ENCODE measurements at regions not wholly inside any gene's neighbourhood (a gene's known extent, or its start where the extent isn't known, plus 50 kb on each side); places are given as distances from the start of the nearest gene placed in this dataset.

DNA sequence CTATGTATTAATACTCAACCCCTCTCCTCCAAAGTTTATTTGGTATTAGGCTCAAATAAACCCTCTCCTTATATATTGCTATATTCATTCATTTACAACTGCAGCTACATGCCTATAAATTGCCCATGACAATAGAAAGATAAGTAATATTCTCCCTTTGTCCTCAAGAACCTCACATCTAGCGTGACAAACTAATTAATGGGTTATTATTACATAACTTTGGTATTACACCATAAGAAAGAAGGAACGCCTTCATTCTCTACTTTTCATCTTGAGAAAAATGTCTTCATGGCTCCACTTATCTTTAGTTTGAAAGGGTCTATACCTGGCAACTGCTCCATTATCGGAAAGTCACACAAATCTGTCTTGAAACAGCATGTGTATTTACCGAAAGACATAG lies 157.7 kb upstream of the RASGEF1B start:
- H3K9me3 ChIP-seq (ENCODE audit: control insufficient read depth in 2 of 2, low read length in 2 of 2) = no peaks in the 10 kb centered on the region
- H3K27me3 ChIP-seq (ENCODE audit: control insufficient read depth in 1 of 2, insufficient read depth in 2 of 2, low read length in 2 of 2) = no peaks in the 10 kb centered on the region
- H3K4me1 ChIP-seq (ENCODE audit: control insufficient read depth, insufficient read depth, low read length) = no peaks in the 10 kb centered on the region
- no peak overlapping the region for H3K9ac ChIP-seq (ENCODE audit: low read length in 2 of 2)
- H3K4me3 ChIP-seq (ENCODE audit: low read length in 2 of 2) = no peak overlapping the region
- H3K27ac ChIP-seq (ENCODE audit: low read length) = no peak overlapping the region
- H3K36me3 ChIP-seq (ENCODE audit: control insufficient read depth in 2 of 2, insufficient read depth in 2 of 2, low read length in 2 of 2) = no peaks in the 10 kb centered on the region

GRCh38 chr4:81628489-81628888 lies 156.8 kb upstream of the RASGEF1B start:
- no peaks in the 10 kb centered on the region for H3K9me3 ChIP-seq (ENCODE audit: control insufficient read depth in 2 of 2, low read length in 2 of 2)
- no peaks in the 10 kb centered on the region for H3K36me3 ChIP-seq (ENCODE audit: control insufficient read depth in 2 of 2, insufficient read depth in 2 of 2, low read length in 2 of 2)
- H3K27me3 ChIP-seq (ENCODE audit: control insufficient read depth in 1 of 2, insufficient read depth in 2 of 2, low read length in 2 of 2) = no peaks in the 10 kb centered on the region
- H3K9ac ChIP-seq (ENCODE audit: low read length in 2 of 2) = no peak overlapping the region
- H3K4me1 ChIP-seq (ENCODE audit: control insufficient read depth, insufficient read depth, low read length) = no peaks in the 10 kb centered on the region
- no peak overlapping the region for H3K27ac ChIP-seq (ENCODE audit: low read length)
- no peak overlapping the region for H3K4me3 ChIP-seq (ENCODE audit: low read length in 2 of 2)

GRCh38 chr4:81627590-81627989 lies 155.9 kb upstream of the RASGEF1B start:
- H3K27me3 ChIP-seq (ENCODE audit: control insufficient read depth in 1 of 2, insufficient read depth in 2 of 2, low read length in 2 of 2) = no peaks in the 10 kb centered on the region
- H3K27ac ChIP-seq (ENCODE audit: low read length) = no peak overlapping the region
- no peaks in the 10 kb centered on the region for H3K36me3 ChIP-seq (ENCODE audit: control insufficient read depth in 2 of 2, insufficient read depth in 2 of 2, low read length in 2 of 2)
- H3K9me3 ChIP-seq (ENCODE audit: control insufficient read depth in 2 of 2, low read length in 2 of 2) = no peaks in the 10 kb centered on the region
- H3K9ac ChIP-seq (ENCODE audit: low read length in 2 of 2) = no peak overlapping the region
- H3K4me1 ChIP-seq (ENCODE audit: control insufficient read depth, insufficient read depth, low read length) = no peaks in the 10 kb centered on the region
- H3K4me3 ChIP-seq (ENCODE audit: low read length in 2 of 2) = no peak overlapping the region

GRCh38 chr4:81626851-81627250 lies 155.1 kb upstream of the RASGEF1B start:
- H3K27ac ChIP-seq (ENCODE audit: low read length) = no peak overlapping the region
- no peaks in the 10 kb centered on the region for H3K27me3 ChIP-seq (ENCODE audit: control insufficient read depth in 1 of 2, insufficient read depth in 2 of 2, low read length in 2 of 2)
- H3K36me3 ChIP-seq (ENCODE audit: control insufficient read depth in 2 of 2, insufficient read depth in 2 of 2, low read length in 2 of 2) = no peaks in the 10 kb centered on the region
- H3K4me1 ChIP-seq (ENCODE audit: control insufficient read depth, insufficient read depth, low read length) = no peaks in the 10 kb centered on the region
- H3K9ac ChIP-seq (ENCODE audit: low read length in 2 of 2) = no peak overlapping the region
- no peaks in the 10 kb centered on the region for H3K9me3 ChIP-seq (ENCODE audit: control insufficient read depth in 2 of 2, low read length in 2 of 2)
- H3K4me3 ChIP-seq (ENCODE audit: low read length in 2 of 2) = no peak overlapping the region

DNA sequence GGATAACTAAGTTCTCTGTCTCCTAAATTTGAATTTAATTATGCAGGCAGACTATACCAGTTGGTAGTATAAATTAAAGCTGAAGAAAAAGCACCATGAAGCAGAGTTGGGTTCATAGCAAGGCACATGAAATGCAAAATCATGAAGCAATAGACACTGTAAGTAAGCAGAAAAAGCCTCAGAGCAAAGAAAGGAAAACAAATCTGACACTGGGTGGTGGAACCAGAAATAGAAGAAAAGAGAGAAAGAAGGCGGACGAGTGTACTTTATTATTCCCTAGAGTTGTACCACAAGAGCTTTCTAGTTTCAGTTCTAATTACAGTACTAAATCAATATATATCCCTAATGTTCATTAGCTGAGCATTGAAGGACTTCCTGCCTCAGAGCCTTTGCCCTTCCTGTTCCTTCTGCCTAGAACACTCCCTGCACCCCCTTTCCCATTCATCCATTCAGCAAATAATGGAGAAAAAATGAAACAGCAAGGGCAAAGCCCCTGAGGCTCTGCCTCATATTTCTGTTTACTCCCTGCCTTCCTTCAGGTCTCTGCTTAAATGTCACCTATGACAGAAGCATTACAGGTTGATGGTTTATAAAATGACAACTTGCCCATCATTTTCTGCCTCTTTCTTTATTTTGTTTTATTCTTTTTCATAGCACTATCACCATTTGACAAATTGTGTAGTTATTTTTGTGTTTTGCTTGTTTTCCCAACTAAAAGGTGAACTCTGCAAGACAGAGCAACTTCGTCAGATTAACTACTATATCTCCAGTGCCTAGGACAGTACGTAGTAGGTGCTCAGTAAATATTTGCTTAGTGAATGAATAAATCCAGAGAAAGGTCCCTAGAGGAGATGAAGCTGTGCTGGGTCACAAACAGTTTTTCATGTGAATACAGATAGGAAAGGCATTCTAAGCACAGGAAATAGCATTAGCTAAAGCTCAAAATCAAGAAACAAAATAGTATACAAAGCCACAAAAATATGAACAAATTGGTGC lies 154.0 kb upstream of the RASGEF1B start:
- H3K27ac ChIP-seq (ENCODE audit: low read length) = no peak overlapping the region
- H3K9ac ChIP-seq (ENCODE audit: low read length in 2 of 2) = no peak overlapping the region
- no peaks in the 10 kb centered on the region for H3K27me3 ChIP-seq (ENCODE audit: control insufficient read depth in 1 of 2, insufficient read depth in 2 of 2, low read length in 2 of 2)
- H3K36me3 ChIP-seq (ENCODE audit: control insufficient read depth in 2 of 2, insufficient read depth in 2 of 2, low read length in 2 of 2) = no peaks in the 10 kb centered on the region
- no peaks in the 10 kb centered on the region for H3K4me1 ChIP-seq (ENCODE audit: control insufficient read depth, insufficient read depth, low read length)
- no peak overlapping the region for H3K4me3 ChIP-seq (ENCODE audit: low read length in 2 of 2)
- no peaks in the 10 kb centered on the region for H3K9me3 ChIP-seq (ENCODE audit: control insufficient read depth in 2 of 2, low read length in 2 of 2)

DNA sequence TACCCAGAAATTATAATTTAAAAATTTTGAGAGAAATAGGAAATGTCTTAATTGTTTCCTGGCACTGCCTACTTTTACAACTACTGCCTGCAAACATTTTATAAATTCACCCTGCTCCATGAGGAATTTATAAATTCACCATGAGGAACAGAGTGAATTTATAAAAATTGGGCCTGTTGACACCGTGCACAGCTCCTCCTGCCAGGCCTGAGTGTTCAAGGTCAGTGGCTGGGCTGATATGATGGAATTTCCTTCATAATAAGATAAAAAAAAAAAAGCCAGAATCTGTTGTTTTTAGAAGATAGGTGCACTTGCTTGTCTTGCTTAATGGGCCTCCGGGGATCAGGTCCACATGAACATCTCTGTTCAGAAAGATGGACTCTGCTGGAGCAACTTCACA lies 151.7 kb upstream of the RASGEF1B start:
- Histone ChIP-seq H3K27me3 (ENCODE audit: control insufficient read depth in 1 of 2, insufficient read depth in 2 of 2, low read length in 2 of 2) (no peaks in the 10 kb centered on the region), H3K4me3 (ENCODE audit: low read length in 2 of 2) (no peak overlapping the region), H3K36me3 (ENCODE audit: control insufficient read depth in 2 of 2, insufficient read depth in 2 of 2, low read length in 2 of 2) (no peaks in the 10 kb centered on the region), H3K9me3 (ENCODE audit: control insufficient read depth in 2 of 2, low read length in 2 of 2) (no peaks in the 10 kb centered on the region), H3K4me1 (ENCODE audit: control insufficient read depth, insufficient read depth, low read length) (no peaks in the 10 kb centered on the region), H3K27ac (ENCODE audit: low read length) (no peak overlapping the region), H3K9ac (ENCODE audit: low read length in 2 of 2) (no peak overlapping the region)

DNA sequence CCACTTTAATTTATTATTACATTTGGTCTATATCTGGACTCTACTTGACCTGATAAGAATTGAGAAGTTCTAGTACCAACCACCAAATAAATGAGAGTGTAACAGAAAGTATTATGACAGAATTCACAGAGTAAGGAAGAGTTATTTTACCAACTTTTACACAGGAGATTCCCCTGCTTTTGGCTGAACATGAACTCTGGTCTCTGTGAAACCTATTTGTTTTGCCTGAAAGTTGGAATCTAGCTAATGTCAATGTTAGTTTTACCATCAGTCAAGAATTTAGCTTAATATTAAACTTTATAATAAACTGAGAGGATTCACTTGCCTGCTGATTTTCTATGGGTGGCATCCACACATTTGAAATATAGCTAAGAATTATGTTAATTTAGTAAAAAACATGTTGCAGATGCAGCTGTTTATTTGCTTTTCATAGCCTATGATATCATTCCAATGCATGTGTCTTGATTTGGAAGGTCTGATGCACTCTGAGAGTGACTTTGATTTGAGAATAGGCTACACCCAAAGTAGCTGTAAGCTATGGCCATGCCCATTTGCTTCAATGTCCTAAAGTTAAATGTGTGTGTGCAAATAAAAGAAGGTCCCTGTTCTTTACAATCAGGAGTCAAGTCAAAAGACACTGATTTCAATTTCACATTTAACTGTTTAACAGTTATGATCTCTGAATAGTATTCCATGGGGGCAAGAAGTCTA lies 150.9 kb upstream of the RASGEF1B start:
- H3K4me3 ChIP-seq (ENCODE audit: low read length in 2 of 2) = no peak overlapping the region
- H3K9ac ChIP-seq (ENCODE audit: low read length in 2 of 2) = no peak overlapping the region
- no peaks in the 10 kb centered on the region for H3K36me3 ChIP-seq (ENCODE audit: control insufficient read depth in 2 of 2, insufficient read depth in 2 of 2, low read length in 2 of 2)
- no peak overlapping the region for H3K27ac ChIP-seq (ENCODE audit: low read length)
- H3K4me1 ChIP-seq (ENCODE audit: control insufficient read depth, insufficient read depth, low read length) = no peaks in the 10 kb centered on the region
- no peaks in the 10 kb centered on the region for H3K27me3 ChIP-seq (ENCODE audit: control insufficient read depth in 1 of 2, insufficient read depth in 2 of 2, low read length in 2 of 2)
- H3K9me3 ChIP-seq (ENCODE audit: control insufficient read depth in 2 of 2, low read length in 2 of 2) = no peaks in the 10 kb centered on the region

DNA sequence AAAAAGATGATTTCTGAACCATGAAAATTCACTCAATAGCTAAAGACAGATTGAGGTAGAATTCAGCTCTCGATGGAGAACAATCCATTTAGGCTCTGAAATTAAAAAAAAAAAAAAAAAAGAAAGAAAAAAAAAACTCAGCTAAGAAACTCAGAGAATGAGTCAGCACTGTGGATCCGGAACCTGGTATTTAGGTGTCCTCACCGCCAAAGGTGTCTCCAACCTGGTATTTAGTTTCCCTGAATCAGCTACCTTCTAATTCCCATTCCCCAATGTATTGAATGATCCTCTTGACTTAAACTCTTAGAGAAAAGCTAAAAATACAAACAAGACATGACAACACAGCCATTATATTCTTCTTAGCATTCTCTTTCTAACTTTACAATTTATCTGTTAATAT lies 150.3 kb upstream of the RASGEF1B start:
- H3K4me3 ChIP-seq (ENCODE audit: low read length in 2 of 2) = no peak overlapping the region
- no peak overlapping the region for H3K27ac ChIP-seq (ENCODE audit: low read length)
- no peaks in the 10 kb centered on the region for H3K4me1 ChIP-seq (ENCODE audit: control insufficient read depth, insufficient read depth, low read length)
- no peak overlapping the region for H3K9ac ChIP-seq (ENCODE audit: low read length in 2 of 2)
- no peaks in the 10 kb centered on the region for H3K36me3 ChIP-seq (ENCODE audit: control insufficient read depth in 2 of 2, insufficient read depth in 2 of 2, low read length in 2 of 2)
- H3K27me3 ChIP-seq (ENCODE audit: control insufficient read depth in 1 of 2, insufficient read depth in 2 of 2, low read length in 2 of 2) = no peaks in the 10 kb centered on the region
- H3K9me3 ChIP-seq (ENCODE audit: control insufficient read depth in 2 of 2, low read length in 2 of 2) = no peaks in the 10 kb centered on the region

- H3K9ac ChIP-seq (ENCODE audit: low read length in 2 of 2) = no peak overlapping the region
- no peak overlapping the region for H3K4me3 ChIP-seq (ENCODE audit: low read length in 2 of 2)
- no peaks in the 10 kb centered on the region for H3K9me3 ChIP-seq (ENCODE audit: control insufficient read depth in 2 of 2, low read length in 2 of 2)
- H3K27me3 ChIP-seq (ENCODE audit: control insufficient read depth in 1 of 2, insufficient read depth in 2 of 2, low read length in 2 of 2) = no peaks in the 10 kb centered on the region
- H3K36me3 ChIP-seq (ENCODE audit: control insufficient read depth in 2 of 2, insufficient read depth in 2 of 2, low read length in 2 of 2) = no peaks in the 10 kb centered on the region
- no peak overlapping the region for H3K27ac ChIP-seq (ENCODE audit: low read length)
- H3K4me1 ChIP-seq (ENCODE audit: control insufficient read depth, insufficient read depth, low read length) = no peaks in the 10 kb centered on the region
These were observed 149.8 kb upstream of the RASGEF1B start for GRCh38 chr4:81621490-81621889.

- H3K27ac ChIP-seq (ENCODE audit: low read length) = no peak overlapping the region
- no peak overlapping the region for H3K9ac ChIP-seq (ENCODE audit: low read length in 2 of 2)
These were observed 148.7 kb upstream of the RASGEF1B start for GRCh38 chr4:81620442-81620841.

DNA sequence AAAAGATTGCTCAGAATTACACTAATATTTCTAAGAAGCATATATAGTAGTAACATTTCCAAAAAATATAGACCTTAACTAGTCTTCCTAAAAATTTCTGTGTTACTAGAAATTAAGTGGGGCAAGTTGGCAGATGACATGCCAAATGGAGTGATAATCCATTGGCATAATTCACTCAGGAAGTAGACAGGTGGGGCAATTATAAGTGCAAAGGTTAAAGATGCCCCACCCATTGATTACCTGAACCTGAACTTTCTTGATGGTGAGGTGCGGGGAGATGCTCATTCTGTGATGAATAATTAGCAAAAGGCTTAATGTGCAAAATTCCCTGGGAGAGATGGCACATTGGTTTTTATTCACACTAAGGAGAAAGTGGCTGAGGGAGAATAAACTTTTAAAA lies 145.8 kb upstream of the RASGEF1B start:
- H3K4me1 ChIP-seq (ENCODE audit: control insufficient read depth, insufficient read depth, low read length) = no peaks in the 10 kb centered on the region
- no peak overlapping the region for H3K4me3 ChIP-seq (ENCODE audit: low read length in 2 of 2)
- H3K27me3 ChIP-seq (ENCODE audit: control insufficient read depth in 1 of 2, insufficient read depth in 2 of 2, low read length in 2 of 2) = no peaks in the 10 kb centered on the region
- no peak overlapping the region for H3K27ac ChIP-seq (ENCODE audit: low read length)
- H3K9me3 ChIP-seq (ENCODE audit: control insufficient read depth in 2 of 2, low read length in 2 of 2) = peaks cover 0 to 3% of the 10 kb centered on the region in 2 donors
- no peaks in the 10 kb centered on the region for H3K36me3 ChIP-seq (ENCODE audit: control insufficient read depth in 2 of 2, insufficient read depth in 2 of 2, low read length in 2 of 2)
- no peak overlapping the region for H3K9ac ChIP-seq (ENCODE audit: low read length in 2 of 2)

More at GRCh38 chr4:81620442-81620841, 148.7 kb upstream of the RASGEF1B start:
- Histone ChIP-seq H3K9me3 (ENCODE audit: control insufficient read depth in 2 of 2, low read length in 2 of 2) (no peaks in the 10 kb centered on the region), H3K4me3 (ENCODE audit: low read length in 2 of 2) (no peak overlapping the region), H3K4me1 (ENCODE audit: control insufficient read depth, insufficient read depth, low read length) (no peaks in the 10 kb centered on the region), H3K36me3 (ENCODE audit: control insufficient read depth in 2 of 2, insufficient read depth in 2 of 2, low read length in 2 of 2) (no peaks in the 10 kb centered on the region), H3K27me3 (ENCODE audit: control insufficient read depth in 1 of 2, insufficient read depth in 2 of 2, low read length in 2 of 2) (no peaks in the 10 kb centered on the region)

Data from stomach smooth muscle (tissue), 2 donors.